T-cell (primary cell): ENCODE measurements at regions not wholly inside any gene's neighbourhood (a gene's known extent, or its start where the extent isn't known, plus 50 kb on each side); places are given as distances from the start of the nearest gene placed in this dataset.

Experiments
- ATAC-seq, 4 experiments: fragments of 200-7000 bp in 3 of 4; fragments of 150-1000 bp in 1 of 4; cut with Tn5 transposase; replicated peaks in 1 of 4; 1 replicate in 3 of 4; 2 replicates in 1 of 4; pipeline ENCODE4 v1.10.0; 2021; ENCODE audit warnings: moderate library complexity in 3 of 4, mild to moderate bottlenecking in 2 of 4, moderate number of reproducible peaks in 1 of 4
- CTCF ChIA-PET, 2 donors: fragments of 300-600 bp; sonication (Branson Sonifier 250); formaldehyde crosslinking; loops; one replicate each; lab custom pipeline; 2022; ENCODE audit warnings: antibody characterized with exemption in 2 of 2; lab: Charles Lee
- POLR2A ChIA-PET, 2 donors: fragments of 300-600 bp; sonication (Branson Sonifier 250); formaldehyde crosslinking; loops; one replicate each; lab custom pipeline; 2022; ENCODE audit warnings: antibody characterized with exemption in 2 of 2; lab: Charles Lee
- DNase-seq, 35 experiments: peaks; one replicate each; pipeline versions ENCODE4 v3.0.0 to v3.0.0-alpha.2; 2013 to 2023
- H3K27ac ChIP-seq: one replicate; pipeline ENCODE4 v1.5.1; 2013; ENCODE audit warnings: low read length
- H3K27me3 ChIP-seq, 2 experiments: replicated peaks in 1 of 2; 1 replicate in 1 of 2; 2 replicates in 1 of 2; pipeline versions ENCODE4 v1.6.1 to v1.7.0; 2013; ENCODE audit warnings: low read length in 1 of 2, mixed read lengths in 1 of 2; ENCODE audit not compliant: control insufficient read depth in 2 of 2, insufficient read depth in 2 of 2; ENCODE audit errors: extremely low read depth in 1 of 2
- H3K36me3 ChIP-seq, 2 donors: 1 replicate in 1 of 2; 2 replicates in 1 of 2; pipeline versions ENCODE4 v1.6.1 to v1.7.0; 2013; ENCODE audit warnings: low read length in 1 of 2; ENCODE audit not compliant: control insufficient read depth in 2 of 2, insufficient read depth in 1 of 2; ENCODE audit errors: extremely low read depth in 1 of 2
- H3K4me1 ChIP-seq, 2 experiments: 1 replicate in 1 of 2; 2 replicates in 1 of 2; pipeline versions ENCODE4 v1.6.1 to v1.7.0; 2013; ENCODE audit warnings: low read length in 2 of 2, mixed read lengths in 1 of 2; ENCODE audit not compliant: insufficient read depth in 2 of 2, control insufficient read depth in 1 of 2; ENCODE audit errors: extremely low read depth in 1 of 2
- H3K4me3 ChIP-seq, 2 donors: 1 replicate in 1 of 2; 2 replicates in 1 of 2; pipeline versions ENCODE4 v1.5.1 to v1.7.0; 2013; ENCODE audit warnings: mild to moderate bottlenecking in 2 of 2, low read length in 1 of 2, moderate library complexity in 1 of 2; ENCODE audit not compliant: control insufficient read depth in 1 of 2; ENCODE audit errors: extremely low read depth in 1 of 2
- H3K9me3 ChIP-seq: 2 replicates; pipeline ENCODE4 v1.7.0; 2013
- H3K27ac Mint-ChIP-seq, 2 donors: one replicate each; pipeline ENCODE4 v1.8.0; 2020 to 2021; ENCODE audit warnings: mild to moderate bottlenecking in 2 of 2, mixed read lengths in 2 of 2
- H3K27me3 Mint-ChIP-seq, 2 donors: one replicate each; pipeline ENCODE4 v1.8.0; 2021 to 2022; ENCODE audit warnings: mixed read lengths in 2 of 2
- H3K36me3 Mint-ChIP-seq: one replicate; pipeline ENCODE4 v1.8.0; 2021; ENCODE audit warnings: mixed read lengths
- H3K4me1 Mint-ChIP-seq, 3 donors: one replicate each; pipeline ENCODE4 v1.8.0; 2020 to 2022; ENCODE audit warnings: mixed read lengths in 3 of 3, mild to moderate bottlenecking in 1 of 3
- H3K4me3 Mint-ChIP-seq, 3 donors: one replicate each; pipeline ENCODE4 v1.8.0; 2020 to 2022; ENCODE audit warnings: mild to moderate bottlenecking in 3 of 3, mixed read lengths in 3 of 3, moderate library complexity in 3 of 3
- H3K9me3 Mint-ChIP-seq, 3 donors: one replicate each; pipeline ENCODE4 v1.8.0; 2020 to 2022; ENCODE audit warnings: mixed read lengths in 3 of 3
- WGBS: methylation state at CpG from one replicate; pipeline ENCODE4 v1.1.5; 2013; ENCODE audit warnings: missing lambda C conversion rate; ENCODE audit not compliant: insufficient coverage; 5-methylcytosine and 5-hydroxymethylcytosine counted together

DNA sequence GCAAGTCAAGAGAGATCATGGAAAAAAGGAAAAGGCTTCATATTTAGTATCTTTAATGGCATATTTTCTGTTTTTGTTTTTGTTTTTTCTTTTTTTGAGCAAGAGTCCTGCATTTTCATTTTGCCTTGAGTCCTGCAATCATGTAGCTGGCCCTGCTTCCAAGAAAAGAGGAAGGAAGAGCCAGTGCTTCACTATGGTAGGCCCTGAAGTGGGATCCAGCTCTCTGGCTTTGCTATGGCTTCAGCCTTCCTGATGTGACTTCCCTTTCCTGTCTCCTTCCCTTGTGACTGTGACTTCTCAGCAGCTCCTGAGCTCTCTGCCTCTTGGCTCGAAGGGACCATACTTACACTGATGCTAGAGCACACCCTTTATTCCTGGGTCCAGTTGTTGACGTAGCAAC lies 512.3 kb downstream of the INHBA start:
- Histone ChIP-seq H3K4me3 (no peak overlapping the region), H3K9me3 (no peaks in the 10 kb centered on the region), H3K4me1 (no peaks in the 10 kb centered on the region), H3K27ac (no peak overlapping the region), H3K27me3 (no peaks in the 10 kb centered on the region), H3K36me3 (no peaks in the 10 kb centered on the region)
- ChIA-PET CTCF (no interaction called here), POLR2A (no interaction called here)
- peaks cover 0 to 10% (median 6%) of the 10 kb centered on the region in 3 donors for H3K9me3 Mint-ChIP-seq
- no peak for DNase-seq
- no peaks in the 10 kb centered on the region for H3K4me1 Mint-ChIP-seq
- no peaks in the 10 kb centered on the region for H3K27me3 Mint-ChIP-seq
- WGBS: no CpG with 5 or more reads among the region's 2 CpGs
- ATAC-seq: no peak
- no peak overlapping the region for H3K27ac Mint-ChIP-seq
- no peaks in the 10 kb centered on the region for H3K36me3 Mint-ChIP-seq
- H3K4me3 Mint-ChIP-seq: no peak overlapping the region

DNA sequence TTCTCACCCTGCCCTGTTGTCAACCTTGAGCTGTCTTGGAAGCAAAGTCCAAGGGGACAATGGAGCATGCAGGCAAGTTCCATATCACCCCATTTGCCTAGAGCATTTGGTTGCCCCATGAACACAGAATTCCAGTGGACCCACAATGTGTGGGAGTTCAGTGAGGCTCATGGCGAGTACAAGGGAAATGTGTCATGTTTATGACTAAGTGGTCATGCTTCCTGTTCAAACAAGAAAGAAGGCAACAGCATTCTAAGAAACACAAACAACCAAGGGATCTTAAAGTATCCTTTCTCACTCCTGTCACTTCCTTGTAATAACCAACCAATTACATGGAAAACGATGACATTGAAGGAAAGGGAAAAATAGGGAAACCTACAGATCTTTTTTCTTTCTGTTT lies 513.0 kb downstream of the INHBA start:
- POLR2A ChIA-PET: no interaction called here
- no peaks in the 10 kb centered on the region for H3K4me1 ChIP-seq
- H3K36me3 ChIP-seq: no peaks in the 10 kb centered on the region
- no CpG with 5 or more reads among the region's 2 CpGs for WGBS
- H3K27ac ChIP-seq: no peak overlapping the region
- H3K4me3 ChIP-seq: no peak overlapping the region
- H3K36me3 Mint-ChIP-seq: no peaks in the 10 kb centered on the region
- ATAC-seq: no peak
- CTCF ChIA-PET: no interaction called here
- H3K9me3 Mint-ChIP-seq: peaks cover 0 to 10% (median 9%) of the 10 kb centered on the region in 3 donors
- H3K27me3 Mint-ChIP-seq: no peaks in the 10 kb centered on the region
- no peak overlapping the region for H3K4me3 Mint-ChIP-seq
- no peak for DNase-seq
- H3K27ac Mint-ChIP-seq: no peak overlapping the region
- H3K27me3 ChIP-seq: no peaks in the 10 kb centered on the region
- no peaks in the 10 kb centered on the region for H3K4me1 Mint-ChIP-seq
- H3K9me3 ChIP-seq: no peaks in the 10 kb centered on the region

DNA sequence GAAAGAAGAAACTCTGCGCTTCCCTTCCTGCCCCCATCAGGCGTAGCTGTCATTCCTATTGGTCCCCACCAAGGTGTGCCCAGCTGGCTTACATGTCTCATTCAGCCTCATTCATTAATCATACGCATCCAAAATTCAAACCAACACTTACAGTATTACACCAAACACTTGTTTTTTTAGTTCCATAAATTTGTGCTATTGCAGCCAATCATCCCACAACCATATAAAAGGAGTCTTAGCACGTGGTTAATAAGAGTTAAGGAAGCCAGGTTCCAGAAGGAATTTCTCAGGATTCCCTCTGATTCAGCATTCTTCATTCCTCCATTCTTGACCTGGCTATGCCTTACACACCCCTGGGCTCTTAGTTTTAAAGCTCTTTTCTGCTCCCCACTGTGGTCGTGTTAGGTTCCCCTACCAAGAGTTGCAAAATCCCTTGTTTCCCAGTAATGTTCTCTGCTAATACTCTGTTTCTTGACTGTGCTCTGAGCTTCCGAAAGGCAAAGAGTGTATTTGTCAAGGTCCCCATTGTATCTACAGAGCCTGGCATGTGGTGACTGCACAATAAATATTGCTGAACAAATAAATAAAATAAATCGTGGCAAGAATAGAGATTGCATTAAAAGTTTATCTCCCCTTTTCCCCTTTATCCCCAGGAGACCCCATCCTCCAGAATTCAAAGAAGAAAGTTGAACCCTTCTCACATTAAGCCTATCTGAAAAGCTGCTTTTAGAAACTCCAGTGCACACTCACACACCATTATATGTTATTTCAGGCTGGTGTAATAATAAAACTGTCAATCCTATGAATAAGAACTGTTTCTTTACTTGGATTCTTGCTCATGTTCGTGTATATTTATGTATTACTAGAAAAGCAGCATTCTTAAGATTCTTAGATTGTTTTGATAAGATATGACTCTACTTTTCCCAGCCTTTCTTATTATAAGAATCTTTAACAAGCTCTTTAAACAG lies 514.4 kb downstream of the INHBA start:
- Histone ChIP-seq H3K36me3 (no peaks in the 10 kb centered on the region), H3K4me1 (no peaks in the 10 kb centered on the region), H3K27me3 (no peaks in the 10 kb centered on the region), H3K9me3 (no peaks in the 10 kb centered on the region), H3K27ac (no peak overlapping the region), H3K4me3 (no peak overlapping the region)
- Mint-ChIP-seq H3K27me3 (no peaks in the 10 kb centered on the region), H3K36me3 (no peaks in the 10 kb centered on the region), H3K4me1 (no peaks in the 10 kb centered on the region), H3K4me3 (no peak overlapping the region), H3K9me3 (peaks cover 0 to 10% (median 9%) of the 10 kb centered on the region in 3 donors), H3K27ac (no peak overlapping the region)
- no peak for DNase-seq
- WGBS: 100% methylated on average over 5 of the region's 8 CpGs
- no peak for ATAC-seq
- POLR2A ChIA-PET: no interaction called here
- CTCF ChIA-PET: interaction anchor here in 1 of 2 donors (0.6 kb wide), 1 partner anchor 1668 kb away, joined by 4 read pairs; no protein-coding TSS in a partner anchor

DNA sequence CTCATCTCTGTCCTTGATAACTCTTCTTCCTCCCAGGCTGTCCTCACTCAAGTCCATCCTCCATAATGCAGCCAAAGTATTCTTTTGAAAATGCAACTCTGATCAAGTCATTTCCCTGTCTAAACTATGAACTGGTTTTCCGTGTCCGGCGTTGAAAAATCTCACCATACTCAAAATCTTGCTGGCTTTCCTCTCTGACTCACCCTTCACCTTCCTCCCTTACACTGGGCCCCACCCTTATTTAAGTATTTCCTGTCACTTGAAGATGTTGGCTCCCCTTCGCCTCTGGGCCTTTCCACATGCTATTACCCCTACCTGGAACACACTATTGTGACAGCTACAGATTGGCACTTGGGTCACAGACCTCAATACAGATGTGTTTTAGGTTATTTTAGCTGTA lies 515.6 kb downstream of the INHBA start:
- peaks cover under 1 to 10% (median 9%) of the 10 kb centered on the region in 3 donors for H3K9me3 Mint-ChIP-seq

DNA sequence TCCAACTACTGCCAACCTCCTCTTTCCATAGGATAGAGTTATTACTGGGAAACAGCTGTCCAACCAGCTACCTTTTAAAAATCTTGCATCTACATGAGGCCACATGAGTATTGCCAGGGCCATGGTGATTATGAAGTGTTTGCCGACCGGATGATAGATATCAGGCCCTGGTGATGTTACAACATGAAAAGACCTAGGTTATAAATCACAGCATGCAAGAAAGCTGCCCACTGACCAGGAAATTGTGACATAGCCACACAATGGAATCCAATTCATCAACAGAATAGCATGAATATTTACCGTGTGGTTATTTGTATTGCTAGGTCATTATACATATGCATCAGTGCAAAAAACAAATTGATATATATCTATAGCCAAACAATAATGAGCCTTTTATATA lies 517.0 kb downstream of the INHBA start:
- H3K27ac ChIP-seq: no peak overlapping the region
- ChIA-PET POLR2A (no interaction called here), CTCF (no interaction called here)
- Mint-ChIP-seq H3K4me3 (no peak overlapping the region), H3K4me1 (no peaks in the 10 kb centered on the region), H3K27ac (no peak overlapping the region), H3K9me3 (peaks cover 2 to 10% (median 9%) of the 10 kb centered on the region in 3 donors), H3K36me3 (no peaks in the 10 kb centered on the region), H3K27me3 (no peaks in the 10 kb centered on the region)
- no peaks in the 10 kb centered on the region for H3K9me3 ChIP-seq
- WGBS: no CpG with 5 or more reads among the region's 3 CpGs
- no peaks in the 10 kb centered on the region for H3K4me1 ChIP-seq
- H3K4me3 ChIP-seq: no peak overlapping the region
- no peaks in the 10 kb centered on the region for H3K36me3 ChIP-seq
- no peak for DNase-seq
- ATAC-seq: no peak
- no peaks in the 10 kb centered on the region for H3K27me3 ChIP-seq

More for the DNA sequence above, 515.6 kb downstream of the INHBA start:
- no peaks in the 10 kb centered on the region for H3K27me3 ChIP-seq
- CTCF ChIA-PET: no interaction called here
- 91% methylated on average over 3 of the region's 4 CpGs for WGBS
- ATAC-seq (no peak), DNase-seq (no peak)
- Mint-ChIP-seq H3K27me3 (no peaks in the 10 kb centered on the region), H3K4me1 (no peaks in the 10 kb centered on the region), H3K27ac (no peak overlapping the region), H3K36me3 (no peaks in the 10 kb centered on the region), H3K4me3 (no peak overlapping the region)
- H3K27ac ChIP-seq: no peak overlapping the region
- H3K4me1 ChIP-seq: no peaks in the 10 kb centered on the region
- POLR2A ChIA-PET: no interaction called here
- H3K4me3 ChIP-seq: no peak overlapping the region
- no peaks in the 10 kb centered on the region for H3K9me3 ChIP-seq
- H3K36me3 ChIP-seq: no peaks in the 10 kb centered on the region

DNA sequence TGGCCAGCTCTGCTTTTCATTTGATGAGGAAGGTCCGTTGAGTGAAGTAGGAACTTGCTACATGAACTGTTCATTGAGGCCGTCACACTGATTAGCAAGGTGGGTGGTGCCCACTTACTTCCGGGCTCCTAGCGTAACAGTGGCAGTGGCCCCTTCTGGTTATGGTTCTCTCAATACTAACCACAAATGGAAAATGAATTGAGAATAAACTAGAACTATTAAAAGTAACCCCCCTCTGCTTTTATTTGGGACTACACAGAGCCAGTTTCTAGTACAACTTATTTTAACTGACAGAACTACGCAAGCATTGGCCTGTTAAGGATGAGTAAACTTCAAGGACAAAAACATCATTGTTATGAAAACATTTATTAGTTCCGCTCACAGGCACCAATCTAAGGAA lies 519.1 kb downstream of the INHBA start:
- DNase-seq (no peak), ATAC-seq (no peak)
- Mint-ChIP-seq H3K36me3 (no peaks in the 10 kb centered on the region), H3K27me3 (no peaks in the 10 kb centered on the region), H3K27ac (no peak overlapping the region), H3K9me3 (peaks cover 2 to 10% (median 9%) of the 10 kb centered on the region in 3 donors), H3K4me1 (no peaks in the 10 kb centered on the region), H3K4me3 (no peak overlapping the region)
- POLR2A ChIA-PET: interaction anchor here in 1 of 2 donors (0.6 kb wide), 1 partner anchor 14 kb away, joined by 4 read pairs; no protein-coding TSS in a partner anchor
- H3K36me3 ChIP-seq: no peaks in the 10 kb centered on the region
- no peaks in the 10 kb centered on the region for H3K4me1 ChIP-seq
- H3K27me3 ChIP-seq: no peaks in the 10 kb centered on the region
- WGBS: no CpG with 5 or more reads among the region's 6 CpGs
- CTCF ChIA-PET: no interaction called here
- H3K27ac ChIP-seq: no peak overlapping the region
- H3K4me3 ChIP-seq: no peak overlapping the region
- no peaks in the 10 kb centered on the region for H3K9me3 ChIP-seq
